Stomach (tissue), 8 donors: ENCODE measurements at regions not wholly inside any gene's neighbourhood (a gene's known extent, or its start where the extent isn't known, plus 50 kb on each side); places are given as distances from the start of the nearest gene placed in this dataset.
"Not testable (repeated sequence)": the region's sequence is repeated elsewhere in the genome, so short reads cannot be mapped to it uniquely, and the experiment has no call there.

ENCODE experiments used
- DNase-seq, 2 donors: peaks; one replicate each; pipeline versions ENCODE4 v3.0.0 to v3.0.0-alpha.2; 2013 to 2019
- H3K27ac ChIP-seq, 5 donors: fragments of 200-600 bp in 4 of 5; sonication (generic) in 4 of 5; one replicate each; pipeline ENCODE4 v1.5.1; 2013 to 2019; ENCODE audit warnings: mild to moderate bottlenecking in 1 of 5, moderate library complexity in 1 of 5
- H3K27me3 ChIP-seq, 3 donors: fragments of 200-600 bp; sonication (generic); one replicate each; pipeline ENCODE4 v1.5.1; 2017 to 2019; ENCODE audit warnings: mixed run types in 1 of 3
- H3K36me3 ChIP-seq, 4 donors: fragments of 200-600 bp; sonication (generic); 1 replicate in 3 of 4; 2 replicates in 1 of 4; pipeline ENCODE4 v1.5.1; 2016 to 2019
- H3K4me1 ChIP-seq, 4 donors: fragments of 200-600 bp; sonication (generic); one replicate each; pipeline ENCODE4 v1.5.1; 2016 to 2019
- H3K4me3 ChIP-seq, 4 donors: fragments of 200-600 bp; sonication (generic) in 3 of 4; one replicate each; pipeline ENCODE4 v1.5.1; 2016 to 2019; ENCODE audit warnings: mild to moderate bottlenecking in 1 of 4
- H3K9me3 ChIP-seq, 4 donors: fragments of 200-600 bp; sonication (generic); one replicate each; pipeline ENCODE4 v1.5.1; 2016 to 2019
- EP300 ChIP-seq: sonication (generic); formaldehyde crosslinking; IDR thresholded peaks from one replicate; pipeline ENCODE4 v1.6.1; 2017; ENCODE audit warnings: antibody characterized with exemption
- POLR2A ChIP-seq, 4 donors: fragments of 450-650 bp; IDR thresholded peaks; one replicate each; pipeline ENCODE4 v1.6.1; 2016; ENCODE audit warnings: antibody characterized with exemption in 4 of 4, control low read depth in 2 of 4, mild to moderate bottlenecking in 1 of 4, moderate library complexity in 1 of 4
- POLR2AphosphoS5 ChIP-seq, 3 donors: sonication (generic); formaldehyde crosslinking; IDR thresholded peaks; one replicate each; pipeline ENCODE4 v1.6.1; 2016; ENCODE audit warnings: antibody characterized with exemption in 3 of 3
- WGBS, 5 donors: extraction: QIAGEN DNeasy Blood & Tissue Kit in 3 of 5; methylation state at CpG; one replicate each; pipeline versions ENCODE4 v1.1.5 to v1.1.7; 2013 to 2018; 5-methylcytosine and 5-hydroxymethylcytosine counted together
- intact Hi-C: fragments of 100-400 bp; cut with DNase I; formaldehyde crosslinking; loops from one replicate; pipeline ENCODE4 v1.15.1; 2023; ENCODE audit warnings: low total_unique reads
- TF ChIP-seq, protein P1 (sequence below), 7 experiments: fragments of 450-650 bp in 4 of 7; fragments of 200-600 bp in 3 of 7; sonication (generic) in 3 of 7; IDR thresholded peaks; one replicate each; pipeline ENCODE4 v1.5.1; 2016 to 2019; ENCODE audit warnings: antibody characterized with exemption in 7 of 7, control low read depth in 2 of 7, mild to moderate bottlenecking in 1 of 7
- donor health status: healthy with polysubstance abuse.
- donor health status: Bipolar disorder and iron deficiency.
- donor health status: healthy.

DNA sequence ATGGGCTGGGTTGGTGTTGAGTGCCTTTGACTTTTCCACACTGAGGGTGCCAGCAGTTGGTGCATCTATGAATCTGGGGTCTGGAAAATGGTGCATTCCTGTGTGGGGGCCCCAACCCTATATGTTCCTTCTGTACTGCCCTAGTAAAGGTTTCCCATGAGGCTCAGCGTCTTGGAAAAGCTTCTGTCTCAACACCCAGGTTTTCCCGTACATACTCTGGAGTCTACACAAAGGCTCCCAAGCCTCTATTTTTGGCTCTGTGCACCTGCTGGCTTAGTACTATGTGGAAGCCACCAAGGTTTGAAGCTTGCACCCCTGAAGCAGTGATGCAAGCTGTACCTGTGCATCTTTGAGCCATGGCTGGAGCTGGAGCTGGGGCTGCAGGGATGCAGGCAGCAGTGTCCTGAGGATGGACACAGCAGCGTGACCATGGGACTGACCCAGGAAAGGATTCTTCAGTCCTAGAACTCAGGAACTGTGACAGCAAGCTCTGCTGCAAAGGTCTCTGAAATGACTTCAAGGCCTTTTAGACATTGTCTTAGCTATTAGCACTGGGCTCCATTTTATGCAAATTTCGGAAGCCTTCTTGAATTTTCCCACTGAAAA, 282.7 kb downstream of the POTED start:
- H3K9me3 ChIP-seq, H3K27ac ChIP-seq, H3K27me3 ChIP-seq, H3K36me3 ChIP-seq, intact Hi-C loops, H3K4me1 ChIP-seq, DNase-seq, H3K4me3 ChIP-seq: not testable (repeated sequence)
- WGBS, 5 donors: 55 to 76% (median 65%) methylated on average over 4 of the region's 4 CpGs

DNA sequence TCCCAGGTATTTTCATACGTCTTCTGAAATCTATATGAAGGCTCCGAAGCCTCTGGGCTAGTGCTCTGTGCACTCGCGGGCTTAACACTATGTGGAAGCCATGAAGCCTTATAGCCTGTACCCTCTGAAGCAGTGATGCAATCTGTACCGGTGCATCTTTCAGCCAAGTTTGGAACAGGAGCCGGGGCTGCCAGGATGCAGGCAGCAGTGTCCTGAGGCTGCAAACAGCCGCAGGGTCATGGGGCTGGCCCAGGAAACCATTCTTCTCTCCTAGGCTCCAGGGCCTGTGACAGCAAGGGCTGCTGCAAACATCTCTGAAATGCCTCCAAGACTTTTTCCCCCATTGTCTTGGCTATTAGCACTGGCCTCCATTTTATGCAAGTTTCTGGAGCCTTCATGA, 279.6 kb downstream of the POTED start:
- H3K4me1 ChIP-seq, H3K36me3 ChIP-seq, DNase-seq, intact Hi-C loops, H3K27ac ChIP-seq, H3K9me3 ChIP-seq, H3K27me3 ChIP-seq, H3K4me3 ChIP-seq: not testable (repeated sequence)
- 69 to 82% (median 74%) methylated on average over 7 of the region's 7 CpGs for WGBS, 5 donors

DNA sequence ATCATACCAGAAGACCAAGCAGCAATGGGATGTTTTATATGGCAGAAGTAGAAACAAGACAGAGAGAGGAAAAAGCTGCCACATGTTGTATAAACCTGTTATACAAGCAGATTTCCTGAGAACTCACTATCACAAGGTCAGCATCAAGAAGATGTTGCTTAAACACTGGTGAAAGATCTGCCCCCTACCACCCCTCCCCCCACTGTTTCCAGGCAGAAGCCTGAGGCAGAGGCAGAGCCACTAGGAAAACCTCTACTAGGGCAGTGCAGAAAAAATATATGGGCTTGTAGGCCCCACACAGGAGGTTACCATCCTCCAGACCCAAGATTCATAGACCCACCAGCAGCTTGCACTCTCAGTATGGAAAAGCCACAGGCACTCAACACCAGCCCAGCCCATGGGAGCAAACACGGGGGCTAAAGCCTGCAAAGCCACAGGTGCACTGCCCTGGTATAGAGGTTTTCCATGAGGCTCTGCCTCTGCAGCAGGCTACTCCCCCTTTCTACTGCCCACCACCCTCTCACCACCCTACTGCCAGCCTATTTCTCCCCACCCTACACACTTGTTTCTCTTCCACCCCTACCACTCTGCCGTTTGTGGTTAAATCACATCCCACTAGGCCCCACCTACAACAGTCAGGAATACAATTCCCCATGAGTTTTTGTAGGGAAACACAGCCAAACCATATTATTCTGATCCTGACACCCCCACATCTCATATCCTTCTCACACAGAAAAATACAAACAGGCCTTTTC, 274.2 kb downstream of the POTED start:
- WGBS, 5 donors: 71 to 89% (median 87%) methylated on average over 2 of the region's 2 CpGs
- H3K27ac ChIP-seq, DNase-seq, intact Hi-C loops, H3K4me3 ChIP-seq, H3K27me3 ChIP-seq, H3K36me3 ChIP-seq, H3K4me1 ChIP-seq: not testable (repeated sequence)
- H3K9me3 ChIP-seq: peaks cover 0 to 16% (median 0%) of the 10 kb centered on the region in 4 donors

DNA sequence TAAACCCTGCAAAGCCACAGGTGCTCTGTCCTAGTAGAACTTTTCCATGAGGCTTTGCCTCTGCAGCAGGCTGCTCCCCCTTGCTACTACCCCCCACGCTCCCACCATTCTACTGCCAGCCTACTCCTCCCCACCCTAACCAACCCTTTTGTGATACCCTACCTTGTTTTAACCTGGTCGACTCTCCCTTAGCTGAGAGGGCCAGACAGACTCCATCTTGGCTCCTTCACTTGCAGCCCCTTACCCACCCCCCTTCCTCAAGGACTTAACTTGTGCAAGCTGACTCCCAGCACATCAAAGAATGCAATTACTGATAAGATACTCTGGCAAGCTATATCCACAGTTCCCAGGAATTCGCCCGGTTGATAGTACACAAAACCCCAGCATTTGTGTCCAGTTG, 267.9 kb downstream of the POTED start:
- H3K27me3 ChIP-seq: peaks cover 0 to 17% (median 0%) of the 10 kb centered on the region in 3 donors
- DNase-seq, H3K27ac ChIP-seq, H3K4me3 ChIP-seq, intact Hi-C loops, H3K9me3 ChIP-seq, H3K36me3 ChIP-seq, H3K4me1 ChIP-seq: not testable (repeated sequence)
- 62 to 85% (median 73%) methylated on average over 4 of the region's 4 CpGs for WGBS, 5 donors

DNA sequence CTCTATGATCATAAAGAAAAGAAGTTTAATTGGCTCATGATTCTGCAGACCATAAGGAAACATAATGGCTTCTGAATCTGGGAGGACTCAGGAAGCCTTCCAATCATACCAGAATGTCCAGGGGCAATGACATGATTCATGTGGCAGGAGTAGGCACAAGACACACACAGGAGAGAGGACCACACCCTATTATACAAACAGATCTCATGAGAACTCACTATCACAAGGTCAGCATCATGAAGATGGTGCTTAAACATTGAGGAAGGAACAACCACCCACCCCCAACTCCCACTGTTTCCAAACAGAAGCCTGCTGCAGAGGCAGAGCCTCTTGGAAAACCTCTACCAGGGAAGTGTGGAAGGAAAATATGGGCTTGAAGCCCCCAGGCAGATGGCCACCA, 267.4 kb downstream of the POTED start:
- H3K4me3 ChIP-seq, DNase-seq, H3K4me1 ChIP-seq, H3K9me3 ChIP-seq, intact Hi-C loops, H3K27ac ChIP-seq, H3K36me3 ChIP-seq: not testable (repeated sequence)
- peaks cover 0 to 21% (median 0%) of the 10 kb centered on the region in 3 donors for H3K27me3 ChIP-seq

DNA sequence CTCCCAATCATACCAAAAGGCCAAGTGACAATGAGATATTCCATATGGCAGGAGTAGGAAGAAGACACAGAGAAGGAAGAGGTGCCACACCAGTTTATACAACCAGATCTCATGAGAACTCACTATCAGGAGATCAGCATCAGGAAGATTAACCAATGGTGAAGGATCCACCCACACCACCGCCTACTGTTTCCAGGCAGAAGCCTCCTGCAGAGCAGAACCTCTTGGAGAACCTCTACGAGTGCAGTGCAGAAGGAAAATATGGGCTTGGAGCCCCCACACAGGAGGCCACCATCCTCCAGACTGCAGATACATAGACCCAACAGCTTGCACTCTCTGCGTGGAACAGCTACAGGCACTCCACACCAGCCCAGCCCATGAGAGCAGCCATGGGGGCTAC, 264.4 kb downstream of the POTED start:
- H3K36me3 ChIP-seq, DNase-seq, H3K4me3 ChIP-seq, H3K9me3 ChIP-seq, intact Hi-C loops, H3K27ac ChIP-seq, H3K4me1 ChIP-seq: not testable (repeated sequence)
- 48 to 73% (median 63%) methylated on average over 2 to 3 of the region's 3 CpGs for WGBS, 5 donors
- H3K27me3 ChIP-seq: peaks cover 0 to 23% (median 0%) of the 10 kb centered on the region in 3 donors

DNA sequence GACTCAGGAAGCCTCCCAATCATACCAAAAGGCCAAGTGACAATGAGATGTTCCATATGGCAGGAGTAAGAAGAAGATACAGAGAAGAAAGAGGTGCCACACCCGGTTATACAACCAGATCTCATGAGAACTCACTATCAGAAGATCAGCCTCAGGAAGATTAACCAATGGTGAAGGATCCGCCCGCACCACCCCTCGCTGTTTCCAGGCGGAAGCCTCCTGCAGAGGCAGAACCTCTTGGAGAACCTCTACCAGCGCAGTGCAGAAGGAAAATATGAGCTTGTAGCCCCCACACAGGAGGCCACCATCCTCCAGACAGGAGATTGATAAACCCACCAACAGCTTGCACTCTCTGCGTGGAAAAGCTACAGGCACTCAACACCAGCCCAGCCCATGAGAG, 245.1 kb downstream of the POTED start:
- TF ChIP-seq POLR2AphosphoS5 (IDR thresholded peaks at IDR 0.05) (no peak), EP300 (no peak), POLR2A (IDR thresholded peaks at IDR 0.05) (no peak)
- TF ChIP-seq, protein P1, sequence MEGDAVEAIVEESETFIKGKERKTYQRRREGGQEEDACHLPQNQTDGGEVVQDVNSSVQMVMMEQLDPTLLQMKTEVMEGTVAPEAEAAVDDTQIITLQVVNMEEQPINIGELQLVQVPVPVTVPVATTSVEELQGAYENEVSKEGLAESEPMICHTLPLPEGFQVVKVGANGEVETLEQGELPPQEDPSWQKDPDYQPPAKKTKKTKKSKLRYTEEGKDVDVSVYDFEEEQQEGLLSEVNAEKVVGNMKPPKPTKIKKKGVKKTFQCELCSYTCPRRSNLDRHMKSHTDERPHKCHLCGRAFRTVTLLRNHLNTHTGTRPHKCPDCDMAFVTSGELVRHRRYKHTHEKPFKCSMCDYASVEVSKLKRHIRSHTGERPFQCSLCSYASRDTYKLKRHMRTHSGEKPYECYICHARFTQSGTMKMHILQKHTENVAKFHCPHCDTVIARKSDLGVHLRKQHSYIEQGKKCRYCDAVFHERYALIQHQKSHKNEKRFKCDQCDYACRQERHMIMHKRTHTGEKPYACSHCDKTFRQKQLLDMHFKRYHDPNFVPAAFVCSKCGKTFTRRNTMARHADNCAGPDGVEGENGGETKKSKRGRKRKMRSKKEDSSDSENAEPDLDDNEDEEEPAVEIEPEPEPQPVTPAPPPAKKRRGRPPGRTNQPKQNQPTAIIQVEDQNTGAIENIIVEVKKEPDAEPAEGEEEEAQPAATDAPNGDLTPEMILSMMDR (IDR thresholded peaks at IDR 0.05): no peak
- H3K4me1 ChIP-seq: no peaks in the 10 kb centered on the region
- intact Hi-C loops: no loop called here
- H3K4me3 ChIP-seq: no peak overlapping the region
- H3K27me3 ChIP-seq: no peaks in the 10 kb centered on the region
- H3K36me3 ChIP-seq: no peaks in the 10 kb centered on the region
- no peak overlapping the region for H3K27ac ChIP-seq
- WGBS, 5 donors: 75 to 86% (median 82%) methylated on average over 7 of the region's 7 CpGs
- DNase-seq: no peak
- H3K9me3 ChIP-seq: no peaks in the 10 kb centered on the region

DNA sequence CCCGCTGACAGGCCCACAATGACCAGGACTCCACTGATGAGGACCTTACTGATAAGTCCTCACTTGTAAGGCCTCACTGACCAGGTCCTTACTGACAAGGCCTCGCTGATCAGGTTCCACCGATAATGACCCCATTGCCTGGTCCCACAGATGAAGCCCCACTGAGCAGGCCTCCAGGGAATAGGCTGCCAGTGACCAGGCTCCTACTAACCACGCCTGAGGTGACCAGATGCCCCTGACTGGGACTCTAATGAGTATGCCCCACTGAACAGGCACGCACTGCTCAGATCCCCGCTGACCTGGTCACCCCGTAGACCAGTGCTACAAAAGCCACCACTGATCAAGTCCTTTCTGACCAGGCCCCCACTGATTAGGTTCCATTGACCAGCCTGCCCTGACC, 241.2 kb downstream of the POTED start:
- H3K36me3 ChIP-seq, H3K4me1 ChIP-seq, H3K27ac ChIP-seq, DNase-seq, H3K27me3 ChIP-seq, intact Hi-C loops, H3K4me3 ChIP-seq: not testable (repeated sequence)
- peaks cover 0 to 11% (median 0%) of the 10 kb centered on the region in 4 donors for H3K9me3 ChIP-seq
- 68 to 88% (median 77%) methylated on average over 4 to 7 of the region's 7 CpGs for WGBS, 5 donors

DNA sequence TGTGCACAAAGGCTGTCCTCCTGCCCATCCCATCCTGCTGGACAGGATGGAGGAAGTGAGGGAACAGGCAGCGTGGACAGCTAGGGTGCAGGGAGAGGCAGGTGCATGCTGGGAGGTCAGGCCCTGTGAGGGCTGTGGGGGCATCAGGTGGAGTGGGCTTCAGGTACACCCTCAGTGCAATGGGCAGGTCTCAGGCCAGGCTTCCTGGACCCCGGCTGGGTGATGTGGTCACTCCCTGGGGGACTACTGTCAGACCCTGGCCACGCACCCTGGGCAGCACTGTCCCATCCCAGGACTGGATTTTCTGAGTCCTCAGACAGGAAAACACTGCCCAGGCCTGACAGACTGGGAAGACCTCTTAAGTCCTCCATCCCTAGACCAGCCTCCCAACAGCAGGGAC, 239.9 kb downstream of the POTED start:
- H3K27me3 ChIP-seq, H3K4me1 ChIP-seq, H3K4me3 ChIP-seq, DNase-seq, intact Hi-C loops, H3K36me3 ChIP-seq, H3K27ac ChIP-seq: not testable (repeated sequence)
- peaks cover 0 to 11% (median 0%) of the 10 kb centered on the region in 4 donors for H3K9me3 ChIP-seq
- 20 to 68% (median 44%) methylated on average over 1 to 3 of the region's 3 CpGs for WGBS, 5 donors

DNA sequence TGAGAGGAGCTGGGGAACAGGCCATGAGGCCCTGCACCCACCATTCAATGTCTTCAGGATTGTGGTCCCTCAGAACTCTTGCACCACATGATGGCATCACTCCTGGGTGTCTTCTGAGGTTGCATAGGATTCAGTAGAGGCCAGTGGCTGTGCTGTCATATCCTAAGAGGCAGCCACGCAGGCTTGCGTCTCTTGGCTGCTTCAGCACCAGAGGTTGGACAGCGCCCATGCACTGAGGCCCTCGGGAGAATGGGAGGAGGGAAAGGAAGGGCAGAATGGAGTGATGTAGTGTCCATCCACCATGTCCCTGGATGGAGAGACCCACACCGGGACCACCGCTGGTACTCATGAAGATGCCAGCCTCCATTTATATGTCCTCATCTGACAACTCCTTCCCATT, 237.1 kb downstream of the POTED start:
- DNase-seq, H3K4me1 ChIP-seq, H3K27ac ChIP-seq, H3K27me3 ChIP-seq, H3K4me3 ChIP-seq, H3K36me3 ChIP-seq, intact Hi-C loops: not testable (repeated sequence)
- H3K9me3 ChIP-seq: peaks cover 0 to 11% (median 0%) of the 10 kb centered on the region in 4 donors
- WGBS, 5 donors: 30 to 66% (median 47%) methylated on average over 4 to 6 of the region's 6 CpGs

DNA sequence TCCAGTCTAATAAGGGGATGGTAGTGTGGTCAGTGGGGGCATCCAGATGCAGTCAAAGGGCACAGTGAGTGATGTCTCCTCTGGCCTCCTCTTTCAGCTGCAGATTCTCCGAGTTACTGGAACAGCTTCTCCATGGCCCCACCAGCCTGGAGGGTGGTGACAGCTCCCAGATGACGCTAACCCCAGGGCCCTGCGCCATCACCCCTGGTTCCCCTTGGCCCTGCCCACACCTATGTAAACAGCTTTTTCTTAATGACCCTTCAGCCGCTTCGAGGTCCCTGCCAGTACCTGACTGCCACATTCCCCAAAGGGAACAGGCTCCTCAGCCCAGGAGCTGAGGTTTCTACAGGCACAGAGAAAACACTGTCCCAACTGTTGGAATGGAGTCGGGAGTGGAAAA, 235.0 kb downstream of the POTED start:
- intact Hi-C loops, H3K36me3 ChIP-seq, H3K27ac ChIP-seq, H3K27me3 ChIP-seq, H3K4me1 ChIP-seq, H3K4me3 ChIP-seq, DNase-seq: not testable (repeated sequence)
- peaks cover 0 to 17% (median 0%) of the 10 kb centered on the region in 4 donors for H3K9me3 ChIP-seq
- 59 to 79% (median 68%) methylated on average over 6 of the region's 6 CpGs for WGBS, 5 donors
